ENCODE measurements at regions not wholly inside any gene's neighbourhood (a gene's known extent, or its start where the extent isn't known, plus 50 kb on each side); places are given as distances from the start of the nearest gene placed in this dataset.
A peak's percentile ranks its signal among the peaks of the same experiment; 100 is the strongest.

GRCh38 chr17:73820686-73821448 is 176.6 kb upstream of the SDK2 start:
- DNase-seq, result no peak

DNA sequence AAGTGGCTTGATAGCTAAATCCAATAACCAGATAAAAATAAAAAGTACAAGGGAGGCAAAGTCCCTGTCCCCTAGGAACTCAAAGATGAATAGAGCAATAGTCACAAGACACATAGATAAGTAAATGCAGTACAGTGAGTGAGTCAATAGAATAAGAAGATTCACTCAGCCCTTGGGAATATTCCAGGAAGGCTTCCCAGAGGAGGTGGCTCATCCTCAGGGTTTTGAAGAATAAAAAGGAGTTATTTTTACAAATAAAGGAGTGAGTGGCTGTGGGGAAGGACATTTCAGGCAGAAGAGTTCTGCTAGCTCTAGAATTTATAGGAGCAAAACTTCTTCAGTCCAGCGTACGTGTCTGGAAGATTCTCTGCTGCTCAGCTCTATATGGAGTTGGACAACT is 177.4 kb upstream of the SDK2 start:
- DNase-seq, result no peak

DNA sequence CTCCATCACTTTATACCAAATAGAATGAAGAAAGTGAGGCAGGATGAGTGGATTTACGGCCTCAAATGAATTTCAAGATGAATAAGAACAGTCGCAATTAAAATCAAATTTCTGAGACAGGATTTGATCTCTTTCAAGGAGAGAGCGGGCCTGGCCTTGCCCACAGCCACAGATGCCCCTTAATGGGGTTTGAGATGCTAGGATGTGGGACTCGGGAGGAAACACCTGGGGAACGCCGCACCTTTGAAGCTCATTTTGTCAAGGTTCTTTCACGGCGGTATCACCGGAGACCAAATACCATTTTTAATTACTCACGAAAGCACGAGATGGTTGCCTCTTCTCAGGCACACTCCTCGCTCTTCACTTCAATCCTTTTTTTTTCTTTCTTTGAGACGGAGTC is 178.1 kb upstream of the SDK2 start:
- no peak for DNase-seq

DNA sequence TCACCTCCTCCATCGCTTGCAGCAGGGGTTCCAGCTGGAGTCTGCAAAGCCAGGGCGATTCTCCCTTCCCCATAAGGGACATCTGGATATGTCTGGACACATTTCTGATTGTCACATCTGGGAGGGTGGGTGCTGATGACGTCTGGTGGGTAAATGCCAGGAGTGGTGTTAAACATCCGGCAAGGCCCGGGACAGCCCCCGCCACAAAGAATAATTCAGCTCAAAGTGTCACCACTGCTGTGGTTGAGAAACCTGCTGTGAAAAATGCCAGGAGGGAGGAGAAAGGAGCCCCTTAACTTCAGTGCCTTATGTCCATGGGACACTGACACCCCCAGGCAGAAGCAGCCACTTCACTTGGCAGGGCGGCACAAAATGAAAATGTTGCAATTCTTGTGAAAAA is 179.4 kb upstream of the SDK2 start:
- peak; percentile 35 for DNase-seq

- no peak for DNase-seq
These were observed 180.1 kb upstream of the SDK2 start for GRCh38 chr17:73824321-73824720.

DNA sequence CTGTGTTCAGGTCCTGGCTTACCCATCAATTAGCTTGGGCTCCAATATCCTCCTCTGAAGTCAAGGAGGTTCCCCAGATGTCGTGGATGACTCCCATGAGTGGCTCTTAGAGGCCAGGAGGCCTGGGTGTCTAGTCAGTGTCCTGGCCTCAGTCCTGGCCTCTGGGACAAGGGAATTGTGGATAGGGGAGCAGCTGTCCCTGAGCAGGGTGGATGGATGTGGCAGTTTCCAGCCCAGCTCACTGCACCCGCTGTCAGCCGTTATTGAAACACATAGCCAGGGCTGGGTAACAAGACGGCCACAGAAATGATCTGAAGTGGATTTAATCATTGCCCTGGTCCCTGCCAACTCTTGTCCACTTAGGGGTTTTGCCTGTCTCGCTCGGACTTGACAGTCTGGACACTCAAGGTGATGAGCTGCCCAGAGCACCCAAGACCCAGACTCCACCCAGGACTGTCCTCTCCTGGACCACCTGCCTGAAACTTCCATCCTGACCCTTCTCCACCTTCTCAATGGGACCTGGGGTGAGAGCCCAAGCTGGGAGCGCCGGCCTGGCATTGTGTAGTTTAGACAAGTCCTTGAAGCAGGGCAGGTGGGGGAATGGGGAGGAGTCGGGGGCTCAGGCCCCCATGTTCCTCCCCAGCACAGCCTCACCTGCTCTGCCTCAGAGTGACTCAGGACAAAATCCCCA is 182.1 kb upstream of the SDK2 start:
- DNase-seq, result no peak

DNA sequence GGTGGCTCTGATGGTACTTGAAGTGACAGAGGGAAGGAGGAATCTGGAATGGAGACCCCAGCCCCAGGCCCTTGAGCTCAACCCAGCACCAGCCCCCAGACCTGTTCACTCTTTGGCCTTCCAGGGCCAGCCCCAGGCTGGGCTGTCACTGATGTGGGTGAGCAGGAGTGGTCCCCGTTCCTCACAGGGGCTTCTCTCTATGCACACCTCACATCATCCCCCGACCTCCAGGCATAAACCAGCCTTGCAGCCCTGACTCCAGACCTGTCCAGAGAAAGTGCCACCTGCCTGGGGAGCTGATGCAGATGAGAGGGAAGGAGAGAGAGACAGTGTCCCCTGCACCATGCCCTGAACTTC is 182.6 kb upstream of the SDK2 start:
- DNase-seq, result no peak

DNA sequence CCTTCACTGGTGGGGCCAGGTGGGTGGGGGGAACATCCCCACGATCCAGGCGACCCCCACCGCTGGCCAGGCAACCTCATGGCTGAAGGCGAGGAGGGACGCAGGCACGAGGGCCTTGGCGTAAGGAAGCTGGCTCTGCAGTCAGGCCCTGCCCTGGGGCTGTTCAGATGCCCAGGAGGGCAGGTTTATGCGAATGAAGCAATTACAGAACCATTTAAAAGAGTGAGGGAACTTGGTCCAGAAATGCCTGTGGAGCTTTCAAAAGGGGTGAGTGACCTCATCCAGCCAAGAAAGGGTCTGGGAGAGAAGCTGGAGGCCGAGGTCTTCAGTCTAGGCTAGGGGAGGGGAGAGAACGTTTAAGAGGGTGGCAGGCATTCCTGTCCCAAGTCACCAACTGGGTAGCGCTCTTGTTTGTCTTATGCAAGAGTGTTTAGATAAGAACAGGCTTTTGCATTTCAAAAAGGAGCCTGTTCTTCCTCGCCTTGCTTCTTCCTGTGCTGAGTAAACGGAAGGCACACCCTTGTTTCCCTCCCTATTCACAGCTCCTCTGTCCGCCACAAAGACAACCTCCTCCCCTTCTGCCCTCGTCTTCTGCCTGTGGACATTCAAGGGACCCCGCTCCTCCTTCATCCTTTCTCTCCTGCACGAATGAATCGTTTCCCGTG is 183.5 kb upstream of the SDK2 start:
- DNase-seq, result no peak

GRCh38 chr17:73829676-73830280 is 185.5 kb upstream of the SDK2 start:
- DNase-seq, result no peak

GRCh38 chr17:73831699-73832098 is 187.5 kb upstream of the SDK2 start:
- peak; percentile 22 for DNase-seq

GRCh38 chr17:73833775-73834488 is 189.7 kb upstream of the SDK2 start:
- no peak for DNase-seq

DNA sequence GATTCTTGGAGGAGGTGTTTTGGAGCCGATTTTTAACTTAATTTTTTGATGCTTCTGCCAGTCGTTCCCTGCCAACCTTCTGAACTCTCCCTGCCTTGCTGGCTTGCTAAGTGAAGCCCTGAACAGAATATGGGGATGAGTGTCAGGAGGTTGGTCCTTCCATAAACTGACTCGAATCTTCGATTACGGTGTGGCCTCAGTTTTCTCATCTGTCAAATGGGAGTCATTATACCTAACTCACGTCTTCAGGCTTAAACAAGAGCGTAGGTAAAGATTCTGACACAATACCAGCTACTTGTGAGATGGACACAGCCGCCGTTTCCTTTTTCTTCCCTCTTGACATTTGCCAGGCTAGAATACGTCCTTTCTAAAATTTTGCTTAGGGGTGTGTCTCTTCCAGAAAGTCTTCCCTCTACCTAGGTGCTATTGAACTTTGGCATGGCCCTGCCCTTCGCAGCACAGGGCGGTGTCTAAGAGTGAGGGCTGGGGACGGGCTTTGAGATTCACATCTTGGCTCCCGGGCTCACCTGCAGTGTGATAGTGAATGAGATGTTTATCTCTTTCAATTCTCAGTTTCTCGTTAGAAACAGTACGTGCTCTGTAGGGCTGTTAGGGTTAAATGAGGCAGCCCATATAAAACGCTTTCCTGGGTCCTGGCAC is 190.6 kb upstream of the SDK2 start:
- no peak for DNase-seq

DNA sequence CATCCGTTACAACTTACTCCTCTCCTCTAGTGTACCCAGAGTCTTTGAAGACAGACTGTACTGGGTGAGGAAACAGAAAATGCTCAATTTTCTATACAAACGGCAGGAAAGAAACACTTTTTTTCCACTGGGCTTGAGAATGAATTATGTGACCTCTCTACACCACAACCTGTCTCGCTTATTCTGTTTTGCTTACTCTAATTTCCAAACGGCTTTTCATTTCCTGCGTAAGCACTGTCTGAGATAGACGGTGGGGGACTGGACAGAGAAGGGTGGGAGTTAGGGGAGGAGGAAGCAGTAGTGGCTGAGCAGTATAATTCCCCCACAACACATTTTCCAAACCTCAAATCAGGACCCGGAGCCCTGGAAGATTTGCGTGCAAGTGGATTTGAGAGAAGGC is 191.4 kb upstream of the SDK2 start:
- no peak for DNase-seq

GRCh38 chr17:73838815-73839214 is 194.6 kb upstream of the SDK2 start:
- DNase-seq, result no peak

DNA sequence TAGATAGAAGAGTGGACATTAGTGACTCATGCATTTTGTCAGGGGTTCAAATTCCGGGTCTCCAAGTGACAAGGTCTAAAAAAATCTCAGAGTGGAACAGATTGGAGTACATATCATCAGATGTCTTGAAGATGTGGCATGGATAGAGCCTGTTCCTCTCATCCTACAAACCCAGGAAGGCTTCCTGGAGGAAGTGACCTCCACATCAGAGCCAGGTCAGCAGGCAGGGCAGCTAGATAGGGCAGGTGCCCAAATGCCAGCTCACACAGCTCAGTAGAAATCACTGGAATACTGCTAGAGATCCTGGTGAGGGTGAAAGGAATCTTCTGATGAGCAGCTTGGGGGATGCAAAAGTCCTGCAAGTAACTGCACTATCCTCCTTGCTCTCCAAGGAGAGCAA is 196.6 kb upstream of the SDK2 start:
- DNase-seq, result no peak

GRCh38 chr17:73841431-73842060 is 197.3 kb upstream of the SDK2 start:
- no peak for DNase-seq

GRCh38 chr17:73847952-73848351 is 203.7 kb upstream of the SDK2 start:
- DNase-seq, result no peak

DNA sequence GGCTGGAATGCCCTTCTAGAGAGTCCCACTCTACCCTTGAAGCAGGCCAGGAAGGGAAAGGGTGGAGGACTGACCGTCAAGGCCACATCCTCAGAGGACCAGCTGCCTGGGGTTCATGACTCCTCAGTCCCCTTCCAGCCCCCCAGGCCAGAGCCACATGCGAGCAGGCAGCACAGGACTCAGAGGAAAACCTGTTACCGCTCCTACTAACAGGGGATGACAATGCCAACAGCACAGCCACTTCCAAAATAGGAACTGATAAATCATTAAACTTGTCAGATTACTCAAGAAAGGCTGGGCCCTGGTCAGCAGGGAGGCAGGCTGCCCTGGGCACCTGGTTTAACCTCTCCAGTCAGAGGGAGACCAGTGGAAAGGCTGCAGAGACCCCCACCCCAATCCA is 206.2 kb upstream of the SDK2 start:
- no peak for DNase-seq

GRCh38 chr17:73851091-73851490 is 206.8 kb upstream of the SDK2 start:
- DNase-seq, result no peak

GRCh38 chr17:73851921-73852320 is 207.7 kb upstream of the SDK2 start:
- no peak for DNase-seq

GRCh38 chr17:73855720-73856333 is 211.6 kb upstream of the SDK2 start:
- no peak for DNase-seq

DNA sequence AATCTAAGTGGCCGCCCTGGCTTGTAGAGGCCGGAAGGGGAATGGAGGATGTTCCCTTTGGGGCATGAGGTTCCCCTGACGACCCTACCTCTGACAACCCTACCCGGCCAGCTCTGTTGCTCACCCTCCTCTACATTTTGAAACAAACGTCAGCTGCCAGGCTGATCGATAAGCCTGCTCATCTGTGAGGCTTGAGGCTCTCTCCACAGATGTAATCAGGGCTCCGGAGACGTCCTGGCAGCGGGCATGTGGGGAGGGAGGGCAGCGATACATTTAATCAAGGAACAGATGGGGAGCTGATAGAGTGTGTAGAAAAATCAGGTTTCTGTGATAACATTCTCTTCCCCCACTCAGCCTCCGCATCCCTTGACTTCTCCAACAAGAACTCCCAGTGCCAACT is 212.3 kb upstream of the SDK2 start:
- DNase-seq, result no peak

All from NK-92 treated with Interleukin-12 subunit alpha and Interleukin-12 subunit beta, amount 100 ng/mL, for 24 hours (cell line).